Keratinocyte (primary cell): ENCODE measurements at regions not wholly inside any gene's neighbourhood (a gene's known extent, or its start where the extent isn't known, plus 50 kb on each side); places are given as distances from the start of the nearest gene placed in this dataset.
A peak's percentile ranks its signal among the peaks of the same experiment; 100 is the strongest.

Source experiments
- DNase-seq: peaks from one replicate; pipeline ENCODE4 v3.0.0-alpha.2; 2011; ENCODE audit warnings: low read depth, missing footprints, low spot score
- FAIRE-seq: peaks from 2 replicates; lab custom pipeline; 2011; peaks lifted over from hg19 to GRCh38; lab: Jason Lieb, UNC
- H2AFZ ChIP-seq: 2 replicates; pipeline ENCODE4 v1.6.0; 2012; ENCODE audit warnings: low read length, control low read depth, inconsistent platforms; ENCODE audit not compliant: control insufficient read depth
- H3K27ac ChIP-seq: 2 replicates; pipeline ENCODE4 v1.5.1; 2011; ENCODE audit warnings: low read length; ENCODE audit not compliant: control insufficient read depth, insufficient read depth
- H3K27me3 ChIP-seq: 3 replicates; pipeline ENCODE4 v1.6.0; 2011; ENCODE audit warnings: low read length; ENCODE audit not compliant: control insufficient read depth, insufficient read depth; ENCODE audit errors: extremely low read depth
- H3K36me3 ChIP-seq, 2 experiments: 2 replicates in 1 of 2; 3 replicates in 1 of 2; pipeline ENCODE4 v1.5.1; 2011; ENCODE audit warnings: low read length in 2 of 2, mild to moderate bottlenecking in 1 of 2; ENCODE audit not compliant: control insufficient read depth in 2 of 2, insufficient read depth in 2 of 2; ENCODE audit errors: extremely low read depth in 1 of 2
- H3K4me1 ChIP-seq: 3 replicates; pipeline ENCODE4 v1.5.1; 2011; ENCODE audit warnings: low read length; ENCODE audit not compliant: control insufficient read depth, insufficient read depth; ENCODE audit errors: extremely low read depth
- H3K4me2 ChIP-seq: 3 replicates; pipeline ENCODE4 v1.6.0; 2011; ENCODE audit warnings: low read depth, low read length; ENCODE audit not compliant: control insufficient read depth, insufficient read depth; ENCODE audit errors: extremely low read depth
- H3K4me3 ChIP-seq, 3 experiments: fragments of 200-600 bp in 1 of 3; sonication (generic) in 1 of 3; 2 replicates in 2 of 3; 3 replicates in 1 of 3; pipeline ENCODE4 v1.5.1; 2011 to 2016; ENCODE audit warnings: low read length in 3 of 3, mild to moderate bottlenecking in 3 of 3, control low read depth in 2 of 3, inconsistent platforms in 1 of 3, low read depth in 1 of 3, mixed read lengths in 1 of 3, mixed run types in 1 of 3, moderate library complexity in 1 of 3; ENCODE audit not compliant: control insufficient read depth in 2 of 3, insufficient read depth in 2 of 3; ENCODE audit errors: extremely low read depth in 1 of 3
- H3K79me2 ChIP-seq: 2 replicates; pipeline ENCODE4 v1.6.0; 2012; ENCODE audit warnings: low read length; ENCODE audit not compliant: control insufficient read depth, insufficient read depth
- H3K9ac ChIP-seq: 3 replicates; pipeline ENCODE4 v1.6.0; 2011; ENCODE audit warnings: low read length; ENCODE audit not compliant: control insufficient read depth, insufficient read depth; ENCODE audit errors: extremely low read depth
- H3K9me1 ChIP-seq: 3 replicates; pipeline ENCODE4 v1.6.0; 2011; ENCODE audit warnings: low read length; ENCODE audit not compliant: control insufficient read depth, insufficient read depth; ENCODE audit errors: extremely low read depth
- H3K9me3 ChIP-seq: 2 replicates; pipeline ENCODE4 v1.5.1; 2012; ENCODE audit warnings: low read depth, low read length; ENCODE audit not compliant: control insufficient read depth
- H4K20me1 ChIP-seq: 3 replicates; pipeline ENCODE4 v1.6.0; 2011; ENCODE audit warnings: low read length; ENCODE audit not compliant: control insufficient read depth, insufficient read depth; ENCODE audit errors: extremely low read depth
- EZH2 ChIP-seq: IDR thresholded peaks from one replicate; pipeline ENCODE4 v1.6.1; 2012; ENCODE audit warnings: inconsistent platforms, mild to moderate bottlenecking, low read length, moderate library complexity
- dilution Hi-C: fragments of 300-500 bp; cut with MboI; formaldehyde crosslinking; loops from one replicate; pipeline ENCODE4 v1.7.0; 2020; ENCODE audit warnings: low sequenced_read_pairs; ENCODE audit not compliant: extremely low pct_ligation_motif_present
- TF ChIP-seq, protein P1 (sequence below), 3 experiments: IDR thresholded peaks in 1 of 3; conservative IDR thresholded peaks in 1 of 3; optimal IDR thresholded peaks in 1 of 3; 2 replicates in 2 of 3; 3 replicates in 1 of 3; pipeline versions ENCODE3 to v1.5.1; 2011; ENCODE audit warnings: low read length in 3 of 3, mild to moderate bottlenecking in 3 of 3, moderate library complexity in 2 of 3, control low read depth in 1 of 3, inconsistent platforms in 1 of 3; ENCODE audit not compliant: insufficient read depth in 2 of 3; ENCODE audit errors: extremely low read depth in 1 of 3

DNA sequence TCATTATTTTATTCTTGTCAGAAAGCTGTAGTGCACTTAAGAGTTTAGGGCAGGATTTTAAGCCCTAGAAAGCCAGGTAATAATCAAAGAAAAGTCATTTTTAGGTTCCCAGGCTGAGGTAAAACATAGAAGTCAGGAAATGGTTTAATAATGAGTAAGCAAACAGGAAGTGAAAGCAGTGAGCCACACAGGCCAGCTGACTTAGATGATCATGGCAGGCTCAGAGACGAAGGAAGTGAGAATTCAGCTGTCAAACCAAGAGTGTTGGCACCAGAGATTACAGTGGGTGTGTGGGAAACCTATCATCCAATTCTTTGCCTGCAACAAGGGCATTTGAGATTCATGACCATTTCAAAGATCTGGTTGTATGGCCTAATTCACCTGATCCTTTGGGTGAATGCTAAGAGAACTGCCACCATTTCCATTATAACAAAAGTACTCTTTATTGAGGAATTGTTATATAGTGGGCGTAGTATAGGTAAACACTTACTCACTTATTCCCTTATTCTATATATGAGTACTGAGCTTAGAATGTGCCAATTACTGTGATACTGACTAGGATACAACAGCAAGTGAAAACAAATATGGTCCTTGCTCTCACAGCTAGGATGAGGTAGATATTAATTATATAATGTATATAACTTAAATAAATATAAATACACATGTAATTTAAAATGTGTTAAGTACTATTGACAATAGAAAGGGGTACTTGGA is 103.7 kb upstream of the EDNRB start:
- Histone ChIP-seq H3K4me3 (no peak overlapping the region), H3K4me1 (peaks cover 9% of the 10 kb centered on the region), H3K79me2 (no peaks in the 10 kb centered on the region), H3K9ac (no peak overlapping the region), H3K9me1 (no peaks in the 10 kb centered on the region), H3K36me3 (no peaks in the 10 kb centered on the region), H3K27ac (peak overlapping the region; percentile 45), H4K20me1 (no peaks in the 10 kb centered on the region), H3K9me3 (no peaks in the 10 kb centered on the region), H3K27me3 (no peaks in the 10 kb centered on the region), H3K4me2 (peak overlapping the region; percentile 48), H2AFZ (peak overlapping the region; percentile 64)
- TF ChIP-seq EZH2 = no peak
- TF ChIP-seq, protein P1, sequence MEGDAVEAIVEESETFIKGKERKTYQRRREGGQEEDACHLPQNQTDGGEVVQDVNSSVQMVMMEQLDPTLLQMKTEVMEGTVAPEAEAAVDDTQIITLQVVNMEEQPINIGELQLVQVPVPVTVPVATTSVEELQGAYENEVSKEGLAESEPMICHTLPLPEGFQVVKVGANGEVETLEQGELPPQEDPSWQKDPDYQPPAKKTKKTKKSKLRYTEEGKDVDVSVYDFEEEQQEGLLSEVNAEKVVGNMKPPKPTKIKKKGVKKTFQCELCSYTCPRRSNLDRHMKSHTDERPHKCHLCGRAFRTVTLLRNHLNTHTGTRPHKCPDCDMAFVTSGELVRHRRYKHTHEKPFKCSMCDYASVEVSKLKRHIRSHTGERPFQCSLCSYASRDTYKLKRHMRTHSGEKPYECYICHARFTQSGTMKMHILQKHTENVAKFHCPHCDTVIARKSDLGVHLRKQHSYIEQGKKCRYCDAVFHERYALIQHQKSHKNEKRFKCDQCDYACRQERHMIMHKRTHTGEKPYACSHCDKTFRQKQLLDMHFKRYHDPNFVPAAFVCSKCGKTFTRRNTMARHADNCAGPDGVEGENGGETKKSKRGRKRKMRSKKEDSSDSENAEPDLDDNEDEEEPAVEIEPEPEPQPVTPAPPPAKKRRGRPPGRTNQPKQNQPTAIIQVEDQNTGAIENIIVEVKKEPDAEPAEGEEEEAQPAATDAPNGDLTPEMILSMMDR (optimal IDR thresholded peaks at IDR 0.05 in 1 of 3, IDR thresholded peaks at IDR 0.05 in 1 of 3, conservative IDR thresholded peaks at IDR 0.05 in 1 of 3; ENCODE audit: extremely low read depth in 1 of 3, insufficient read depth in 2 of 3, low read length in 3 of 3) = no peak
- DNase-seq (peak; percentile 5), FAIRE-seq (peak; percentile 91)
- dilution Hi-C loops = no loop called here

- no peak for FAIRE-seq
- H3K9ac ChIP-seq = no peak overlapping the region
- no peak overlapping the region for H3K4me3 ChIP-seq
- no peaks in the 10 kb centered on the region for H3K9me3 ChIP-seq
- no peaks in the 10 kb centered on the region for H4K20me1 ChIP-seq
- dilution Hi-C loops = no loop called here
- peaks cover 9% of the 10 kb centered on the region for H3K4me1 ChIP-seq
- no peak for DNase-seq
- H3K4me2 ChIP-seq = no peak overlapping the region
- no peaks in the 10 kb centered on the region for H3K9me1 ChIP-seq
- no peak overlapping the region for H3K27ac ChIP-seq
- no peaks in the 10 kb centered on the region for H3K79me2 ChIP-seq
- peak overlapping the region; percentile 60 for H2AFZ ChIP-seq
- H3K36me3 ChIP-seq = no peaks in the 10 kb centered on the region
- no peak for TF ChIP-seq EZH2
- TF ChIP-seq, protein P1 (optimal IDR thresholded peaks at IDR 0.05 in 1 of 3, IDR thresholded peaks at IDR 0.05 in 1 of 3, conservative IDR thresholded peaks at IDR 0.05 in 1 of 3; ENCODE audit: extremely low read depth in 1 of 3, insufficient read depth in 2 of 3, low read length in 3 of 3) = no peak
- H3K27me3 ChIP-seq = no peaks in the 10 kb centered on the region
These were observed 102.2 kb upstream of the EDNRB start for GRCh38 chr13:78020861-78021260.
